Neural cell (in vitro differentiated cells): ENCODE measurements at regions not wholly inside any gene's neighbourhood (a gene's known extent, or its start where the extent isn't known, plus 50 kb on each side); places are given as distances from the start of the nearest gene placed in this dataset.

Experiments used
- H2AFZ ChIP-seq: fragments of 200-600, 300-800 bp; sonication (generic), shearing (Covaris generic); 2 replicates; pipeline ENCODE4 v1.6.0; 2014; ENCODE audit warnings: low read depth, mild to moderate bottlenecking, antibody characterized with exemption, low read length, moderate library complexity
- H3F3A ChIP-seq: fragments of 200-600 bp; shearing (Covaris generic); 2 replicates; pipeline ENCODE4 v1.6.1; 2016; ENCODE audit warnings: mild to moderate bottlenecking, moderate library complexity, mixed read lengths, antibody characterized with exemption, low read length; ENCODE audit not compliant: insufficient read depth, poor library complexity, severe bottlenecking
- H3K27ac ChIP-seq: fragments of 200-600, 300-800 bp; sonication (generic), shearing (Covaris generic); 2 replicates; pipeline ENCODE4 v1.5.1; 2014; ENCODE audit warnings: mild to moderate bottlenecking, low read length, moderate library complexity
- H3K27me3 ChIP-seq: fragments of 300-800, 200-600 bp; sonication (generic), shearing (Covaris generic); 2 replicates; pipeline ENCODE4 v1.6.0; 2014; ENCODE audit warnings: mild to moderate bottlenecking, low read depth, low read length, moderate library complexity; ENCODE audit not compliant: insufficient read depth
- H3K36me3 ChIP-seq: fragments of 300-800, 200-600 bp; sonication (generic), shearing (Covaris generic); 2 replicates; pipeline ENCODE4 v1.5.1; 2014; ENCODE audit warnings: mild to moderate bottlenecking, antibody characterized with exemption, low read length, moderate library complexity; ENCODE audit not compliant: insufficient read depth
- H3K4me2 ChIP-seq: fragments of 300-800, 200-600 bp; sonication (generic), shearing (Covaris generic); 2 replicates; pipeline ENCODE4 v1.6.0; 2014; ENCODE audit warnings: mild to moderate bottlenecking, low read length
- H3K4me3 ChIP-seq: fragments of 300-800, 200-600 bp; sonication (generic), shearing (Covaris generic); 2 replicates; pipeline ENCODE4 v1.5.1; 2014; ENCODE audit warnings: mild to moderate bottlenecking, low read length, moderate library complexity
- H3K79me2 ChIP-seq: fragments of 200-600 bp; shearing (Covaris generic); replicated peaks from 2 replicates; pipeline ENCODE4 v1.6.0; 2014; ENCODE audit warnings: mild to moderate bottlenecking, low read length, moderate library complexity; ENCODE audit not compliant: insufficient read depth
- H3K9ac ChIP-seq: fragments of 300-800, 200-600 bp; sonication (generic), shearing (Covaris generic); 2 replicates; pipeline ENCODE4 v1.6.1; 2016; ENCODE audit warnings: mild to moderate bottlenecking, low read length, mixed read lengths
- H3K9me2 ChIP-seq: fragments of 200-600 bp; shearing (Covaris generic); 2 replicates; pipeline ENCODE4 v1.6.1; 2016; ENCODE audit warnings: mild to moderate bottlenecking, low read length, mixed read lengths; ENCODE audit not compliant: insufficient read depth
- H3K9me3 ChIP-seq: fragments of 200-600, 300-800 bp; sonication (generic), shearing (Covaris generic); 2 replicates; pipeline ENCODE4 v1.6.1; 2016; ENCODE audit warnings: mild to moderate bottlenecking, mixed run types, low read length, moderate library complexity, mixed read lengths
- H4K20me1 ChIP-seq: fragments of 200-600 bp; shearing (Covaris generic); 2 replicates; pipeline ENCODE4 v1.6.1; 2016; ENCODE audit warnings: mild to moderate bottlenecking, mixed run types; ENCODE audit not compliant: insufficient read depth
- CTCF ChIP-seq: fragments of 450-650 bp; IDR thresholded peaks from 2 replicates; pipeline ENCODE4 v1.5.1; 2014; ENCODE audit warnings: antibody characterized with exemption, mild to moderate bottlenecking, moderate library complexity; ENCODE audit not compliant: poor library complexity, severe bottlenecking
- EP300 ChIP-seq: fragments of 450-650 bp; conservative IDR thresholded peaks from 2 replicates; pipeline ENCODE4 v1.6.1; 2014; ENCODE audit warnings: antibody characterized with exemption, mild to moderate bottlenecking, moderate library complexity; ENCODE audit not compliant: poor library complexity, severe bottlenecking
- EZH2 ChIP-seq: fragments of 200-600, 300-800 bp; shearing (Covaris generic), sonication (generic); IDR thresholded peaks from 2 replicates; pipeline ENCODE4 v1.6.1; 2014; ENCODE audit warnings: antibody characterized with exemption, low read length, borderline replicate concordance, mild to moderate bottlenecking; ENCODE audit not compliant: insufficient read depth, poor library complexity, severe bottlenecking
- MXI1 ChIP-seq: fragments of 450-650 bp; conservative IDR thresholded peaks from 2 replicates; pipeline ENCODE4 v1.6.1; 2014; ENCODE audit warnings: antibody characterized with exemption, mild to moderate bottlenecking; ENCODE audit not compliant: poor library complexity, severe bottlenecking
- POLR2AphosphoS5 ChIP-seq: IDR thresholded peaks from 2 replicates; pipeline ENCODE4 v1.6.1; 2012
- RAD21 ChIP-seq: fragments of 450-650 bp; conservative IDR thresholded peaks from 2 replicates; pipeline ENCODE4 v1.6.1; 2014; ENCODE audit warnings: antibody characterized with exemption, mild to moderate bottlenecking, moderate library complexity
- SMC3 ChIP-seq: fragments of 450-650 bp; conservative IDR thresholded peaks from 2 replicates; pipeline ENCODE4 v1.6.1; 2014; ENCODE audit warnings: antibody characterized with exemption, mild to moderate bottlenecking, moderate library complexity; ENCODE audit not compliant: poor library complexity
- TAF1 ChIP-seq: IDR thresholded peaks from 2 replicates; pipeline ENCODE4 v1.6.1; 2012; ENCODE audit warnings: low read depth
- TF ChIP-seq, protein P1 (sequence below): IDR thresholded peaks from 2 replicates; pipeline ENCODE4 v1.6.1; 2012; ENCODE audit warnings: borderline replicate concordance

DNA sequence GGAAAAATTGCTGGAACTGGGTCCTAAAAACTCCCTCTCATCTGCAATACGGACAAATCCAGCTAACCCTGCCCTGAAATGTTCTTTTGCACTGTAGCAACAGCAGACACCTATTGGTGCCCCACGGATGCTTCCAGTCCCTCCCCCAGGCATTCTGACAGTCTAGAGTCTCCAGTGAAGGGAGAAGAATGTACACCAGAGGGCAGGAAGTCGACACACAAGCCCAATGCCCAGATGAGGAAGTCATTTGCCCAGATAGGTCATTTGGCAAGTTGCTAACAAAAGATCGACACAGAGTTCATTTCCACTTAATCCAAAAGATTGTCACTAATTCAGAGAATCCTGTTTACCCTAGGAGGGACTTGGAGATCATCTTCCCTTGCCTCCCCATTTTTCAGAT, 293.0 kb upstream of the PRDM1 start:
- no peaks in the 10 kb centered on the region for H3K36me3 ChIP-seq
- H3K4me2 ChIP-seq = no peak overlapping the region
- no peaks in the 10 kb centered on the region for H3K9me3 ChIP-seq
- no peak overlapping the region for H3K4me3 ChIP-seq
- H4K20me1 ChIP-seq = no peaks in the 10 kb centered on the region
- no peaks in the 10 kb centered on the region for H3K79me2 ChIP-seq
- no peaks in the 10 kb centered on the region for H3K9me2 ChIP-seq
- H3K27ac ChIP-seq = no peak overlapping the region
- TF ChIP-seq TAF1 (no peak), POLR2AphosphoS5 (no peak), EZH2 (no peak)
- H2AFZ ChIP-seq = no peak overlapping the region
- no peaks in the 10 kb centered on the region for H3F3A ChIP-seq
- H3K27me3 ChIP-seq = no peaks in the 10 kb centered on the region
- H3K9ac ChIP-seq = no peak overlapping the region

DNA sequence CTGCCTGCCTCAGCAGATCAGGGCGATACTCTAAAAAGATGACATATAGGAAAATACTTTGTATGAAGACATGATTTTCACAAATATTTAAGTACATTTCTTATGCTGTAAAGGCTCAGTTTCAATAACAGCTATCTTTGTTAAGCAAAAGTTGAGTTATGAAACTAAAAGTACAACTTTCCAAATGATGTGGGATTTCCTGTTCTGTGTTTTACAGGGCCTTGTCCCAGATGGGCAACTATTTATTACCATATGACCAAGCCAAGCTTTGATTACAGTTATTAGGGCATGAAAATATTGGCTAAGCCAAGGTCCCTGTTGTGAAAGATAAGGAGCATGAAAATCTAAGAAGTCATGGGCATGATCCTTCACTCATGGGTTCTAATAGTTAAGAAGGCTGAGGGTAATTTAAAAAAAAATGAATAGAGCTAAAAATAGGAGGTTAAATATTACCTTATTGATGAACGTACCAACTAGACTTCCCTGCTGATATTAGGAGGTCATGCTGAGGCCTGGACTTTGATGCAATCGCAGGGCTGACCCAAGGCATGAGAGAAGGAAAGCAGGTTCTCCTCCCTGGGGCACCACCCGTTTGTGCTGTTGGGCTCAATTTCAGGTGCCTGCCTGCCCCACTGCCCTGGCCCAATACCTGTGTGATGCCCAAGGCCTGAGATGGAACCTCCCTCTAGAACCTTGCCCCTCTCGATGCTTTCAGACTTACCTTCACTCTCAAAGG, 294.4 kb upstream of the PRDM1 start:
- Histone ChIP-seq H3K36me3 (no peaks in the 10 kb centered on the region), H3K79me2 (no peaks in the 10 kb centered on the region), H3K9ac (no peak overlapping the region), H3K4me2 (no peak overlapping the region), H3F3A (no peaks in the 10 kb centered on the region), H3K27ac (no peak overlapping the region), H4K20me1 (no peaks in the 10 kb centered on the region), H3K9me3 (no peaks in the 10 kb centered on the region), H3K4me3 (no peak overlapping the region), H2AFZ (no peak overlapping the region), H3K27me3 (no peaks in the 10 kb centered on the region), H3K9me2 (no peaks in the 10 kb centered on the region)
- TF ChIP-seq TAF1 (no peak), EZH2 (no peak), MXI1 (no peak), EP300 (no peak), CTCF (no peak), RAD21 (no peak), POLR2AphosphoS5 (no peak), SMC3 (no peak)
- TF ChIP-seq, protein P1, sequence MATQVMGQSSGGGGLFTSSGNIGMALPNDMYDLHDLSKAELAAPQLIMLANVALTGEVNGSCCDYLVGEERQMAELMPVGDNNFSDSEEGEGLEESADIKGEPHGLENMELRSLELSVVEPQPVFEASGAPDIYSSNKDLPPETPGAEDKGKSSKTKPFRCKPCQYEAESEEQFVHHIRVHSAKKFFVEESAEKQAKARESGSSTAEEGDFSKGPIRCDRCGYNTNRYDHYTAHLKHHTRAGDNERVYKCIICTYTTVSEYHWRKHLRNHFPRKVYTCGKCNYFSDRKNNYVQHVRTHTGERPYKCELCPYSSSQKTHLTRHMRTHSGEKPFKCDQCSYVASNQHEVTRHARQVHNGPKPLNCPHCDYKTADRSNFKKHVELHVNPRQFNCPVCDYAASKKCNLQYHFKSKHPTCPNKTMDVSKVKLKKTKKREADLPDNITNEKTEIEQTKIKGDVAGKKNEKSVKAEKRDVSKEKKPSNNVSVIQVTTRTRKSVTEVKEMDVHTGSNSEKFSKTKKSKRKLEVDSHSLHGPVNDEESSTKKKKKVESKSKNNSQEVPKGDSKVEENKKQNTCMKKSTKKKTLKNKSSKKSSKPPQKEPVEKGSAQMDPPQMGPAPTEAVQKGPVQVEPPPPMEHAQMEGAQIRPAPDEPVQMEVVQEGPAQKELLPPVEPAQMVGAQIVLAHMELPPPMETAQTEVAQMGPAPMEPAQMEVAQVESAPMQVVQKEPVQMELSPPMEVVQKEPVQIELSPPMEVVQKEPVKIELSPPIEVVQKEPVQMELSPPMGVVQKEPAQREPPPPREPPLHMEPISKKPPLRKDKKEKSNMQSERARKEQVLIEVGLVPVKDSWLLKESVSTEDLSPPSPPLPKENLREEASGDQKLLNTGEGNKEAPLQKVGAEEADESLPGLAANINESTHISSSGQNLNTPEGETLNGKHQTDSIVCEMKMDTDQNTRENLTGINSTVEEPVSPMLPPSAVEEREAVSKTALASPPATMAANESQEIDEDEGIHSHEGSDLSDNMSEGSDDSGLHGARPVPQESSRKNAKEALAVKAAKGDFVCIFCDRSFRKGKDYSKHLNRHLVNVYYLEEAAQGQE = no peak

- Histone ChIP-seq H3K9me3 (no peaks in the 10 kb centered on the region), H3K27me3 (no peaks in the 10 kb centered on the region), H3K36me3 (no peaks in the 10 kb centered on the region), H3K4me3 (no peak overlapping the region), H3F3A (no peaks in the 10 kb centered on the region), H3K9ac (no peak overlapping the region), H2AFZ (no peak overlapping the region), H3K27ac (no peak overlapping the region), H3K79me2 (no peaks in the 10 kb centered on the region), H3K9me2 (no peaks in the 10 kb centered on the region), H4K20me1 (no peaks in the 10 kb centered on the region), H3K4me2 (no peak overlapping the region)
- no peak for TF ChIP-seq TAF1
- no peak for TF ChIP-seq EZH2
- TF ChIP-seq CTCF = no peak
- TF ChIP-seq, protein P1 = no peak
- TF ChIP-seq MXI1 = no peak
- TF ChIP-seq EP300 = no peak
- TF ChIP-seq POLR2AphosphoS5 = no peak
- TF ChIP-seq SMC3 = no peak
- no peak for TF ChIP-seq RAD21
These were observed 295.0 kb upstream of the PRDM1 start for GRCh38 chr6:105791179-105791578.
